ENCODE measurements at regions not wholly inside any gene's neighbourhood (a gene's known extent, or its start where the extent isn't known, plus 50 kb on each side); places are given as distances from the start of the nearest gene placed in this dataset.

- TF ChIP-seq, protein P1, sequence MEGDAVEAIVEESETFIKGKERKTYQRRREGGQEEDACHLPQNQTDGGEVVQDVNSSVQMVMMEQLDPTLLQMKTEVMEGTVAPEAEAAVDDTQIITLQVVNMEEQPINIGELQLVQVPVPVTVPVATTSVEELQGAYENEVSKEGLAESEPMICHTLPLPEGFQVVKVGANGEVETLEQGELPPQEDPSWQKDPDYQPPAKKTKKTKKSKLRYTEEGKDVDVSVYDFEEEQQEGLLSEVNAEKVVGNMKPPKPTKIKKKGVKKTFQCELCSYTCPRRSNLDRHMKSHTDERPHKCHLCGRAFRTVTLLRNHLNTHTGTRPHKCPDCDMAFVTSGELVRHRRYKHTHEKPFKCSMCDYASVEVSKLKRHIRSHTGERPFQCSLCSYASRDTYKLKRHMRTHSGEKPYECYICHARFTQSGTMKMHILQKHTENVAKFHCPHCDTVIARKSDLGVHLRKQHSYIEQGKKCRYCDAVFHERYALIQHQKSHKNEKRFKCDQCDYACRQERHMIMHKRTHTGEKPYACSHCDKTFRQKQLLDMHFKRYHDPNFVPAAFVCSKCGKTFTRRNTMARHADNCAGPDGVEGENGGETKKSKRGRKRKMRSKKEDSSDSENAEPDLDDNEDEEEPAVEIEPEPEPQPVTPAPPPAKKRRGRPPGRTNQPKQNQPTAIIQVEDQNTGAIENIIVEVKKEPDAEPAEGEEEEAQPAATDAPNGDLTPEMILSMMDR (conservative IDR thresholded peaks at IDR 0.05; ENCODE audit: low read depth, low read length) = no peak
- no peak for TF ChIP-seq EZH2 (IDR thresholded peaks at IDR 0.05; ENCODE audit: borderline replicate concordance, low read depth, low read length, poor library complexity, severe bottlenecking)
Observed at GRCh38 chr6:54640911-54641310, 205.7 kb upstream of the FAM83B start.
